CD4-positive, alpha-beta memory T cell (primary cell): ENCODE measurements at regions not wholly inside any gene's neighbourhood (a gene's known extent, or its start where the extent isn't known, plus 50 kb on each side); places are given as distances from the start of the nearest gene placed in this dataset.

Experiments
- CTCF ChIA-PET: fragments of 350-600 bp; sonication (Branson Sonifier 250); formaldehyde crosslinking; loops from one replicate; lab custom pipeline; 2021; ENCODE audit warnings: inconsistent platforms; ENCODE audit not compliant: partially characterized antibody; lab: Charles Lee
- POLR2A ChIA-PET: fragments of 350-600 bp; sonication (Branson Sonifier 250); formaldehyde crosslinking; loops from one replicate; lab custom pipeline; 2021; ENCODE audit not compliant: partially characterized antibody; lab: Charles Lee
- DNase-seq, 5 donors: peaks; one replicate each; pipeline versions ENCODE4 v3.0.0 to v3.0.0-alpha.2; 2020 to 2022; ENCODE audit warnings: mixed read lengths in 1 of 5
- H3K27ac ChIP-seq: one replicate; pipeline ENCODE4 v1.7.0; 2013; ENCODE audit warnings: low read depth, low read length
- H3K27me3 ChIP-seq: 2 replicates; pipeline ENCODE4 v1.7.0; 2013; ENCODE audit warnings: mild to moderate bottlenecking, low read length, moderate library complexity; ENCODE audit not compliant: insufficient read depth
- H3K36me3 ChIP-seq: 2 replicates; pipeline ENCODE4 v1.7.0; 2013; ENCODE audit warnings: mild to moderate bottlenecking, low read length, moderate library complexity; ENCODE audit not compliant: insufficient read depth
- H3K4me1 ChIP-seq: 2 replicates; pipeline ENCODE4 v1.7.0; 2013; ENCODE audit warnings: mild to moderate bottlenecking, low read length, moderate library complexity; ENCODE audit not compliant: insufficient read depth
- H3K4me3 ChIP-seq, 2 donors: one replicate each; pipeline ENCODE4 v1.7.0; 2013; ENCODE audit warnings: low read length in 2 of 2, mild to moderate bottlenecking in 1 of 2
- H3K9me3 ChIP-seq, 2 donors: one replicate each; pipeline ENCODE4 v1.7.0; 2013; ENCODE audit warnings: low read length in 2 of 2, control low read depth in 1 of 2; ENCODE audit not compliant: control insufficient read depth in 1 of 2
- H3K27ac Mint-ChIP-seq, 7 donors: one replicate each; pipeline ENCODE4 v1.8.0; 2020 to 2021; ENCODE audit warnings: mixed read lengths in 7 of 7, mild to moderate bottlenecking in 6 of 7, inconsistent platforms in 3 of 7, moderate library complexity in 3 of 7
- H3K27me3 Mint-ChIP-seq, 2 donors: one replicate each; pipeline ENCODE4 v1.8.0; 2020 to 2021; ENCODE audit warnings: mixed read lengths in 2 of 2
- H3K36me3 Mint-ChIP-seq, 2 donors: one replicate each; pipeline ENCODE4 v1.8.0; 2020 to 2021; ENCODE audit warnings: mixed read lengths in 2 of 2, inconsistent platforms in 1 of 2, mild to moderate bottlenecking in 1 of 2
- H3K4me1 Mint-ChIP-seq, 4 donors: one replicate each; pipeline ENCODE4 v1.8.0; 2020 to 2021; ENCODE audit warnings: mixed read lengths in 4 of 4, mild to moderate bottlenecking in 1 of 4
- H3K4me3 Mint-ChIP-seq, 8 donors: one replicate each; pipeline ENCODE4 v1.8.0; 2020 to 2021; ENCODE audit warnings: mixed read lengths in 8 of 8, mild to moderate bottlenecking in 7 of 8, moderate library complexity in 6 of 8, inconsistent platforms in 3 of 8
- H3K9me3 Mint-ChIP-seq, 8 donors: one replicate each; pipeline ENCODE4 v1.8.0; 2020 to 2021; ENCODE audit warnings: mixed read lengths in 8 of 8, mild to moderate bottlenecking in 5 of 8, inconsistent platforms in 3 of 8, moderate library complexity in 1 of 8
- intact Hi-C: fragments of 100-400 bp; cut with micrococcal nuclease; formaldehyde crosslinking; loops from one replicate; pipeline ENCODE4 v1.15.1; 2023

- H3K4me1 Mint-ChIP-seq = no peaks in the 10 kb centered on the region
- H3K27ac Mint-ChIP-seq = no peak overlapping the region
- H3K36me3 Mint-ChIP-seq = no peaks in the 10 kb centered on the region
- Histone ChIP-seq H3K4me3 (no peak overlapping the region), H3K9me3 (no peaks in the 10 kb centered on the region), H3K27me3 (no peaks in the 10 kb centered on the region), H3K36me3 (no peaks in the 10 kb centered on the region), H3K4me1 (no peaks in the 10 kb centered on the region), H3K27ac (no peak overlapping the region)
- ChIA-PET POLR2A (no interaction called here), CTCF (no interaction called here)
- intact Hi-C loops = no loop called here
- H3K27me3 Mint-ChIP-seq = peaks cover 0 to 3% of the 10 kb centered on the region in 2 donors
- no peaks in the 10 kb centered on the region for H3K9me3 Mint-ChIP-seq
- DNase-seq = no peak
- H3K4me3 Mint-ChIP-seq = no peak overlapping the region
These were observed 72.9 kb upstream of the TDRD3 start for GRCh38 chr13:60324131-60324530.

GRCh38 chr13:60326273-60326672, 70.7 kb upstream of the TDRD3 start:
- H3K36me3 Mint-ChIP-seq = no peaks in the 10 kb centered on the region
- Histone ChIP-seq H3K27me3 (no peaks in the 10 kb centered on the region), H3K27ac (no peak overlapping the region), H3K36me3 (no peaks in the 10 kb centered on the region), H3K4me1 (no peaks in the 10 kb centered on the region), H3K9me3 (no peaks in the 10 kb centered on the region), H3K4me3 (no peak overlapping the region)
- no peak overlapping the region for H3K27ac Mint-ChIP-seq
- H3K27me3 Mint-ChIP-seq = peaks cover 0 to 4% of the 10 kb centered on the region in 2 donors
- CTCF ChIA-PET = interaction anchor here (0.6 to 1.2 kb wide), 4 partner anchors 10 to 646 kb away, joined by 3 to 7 read pairs (median 3); no protein-coding TSS in a partner anchor
- no peaks in the 10 kb centered on the region for H3K9me3 Mint-ChIP-seq
- intact Hi-C loops = no loop called here
- H3K4me3 Mint-ChIP-seq = no peak overlapping the region
- POLR2A ChIA-PET = no interaction called here
- no peaks in the 10 kb centered on the region for H3K4me1 Mint-ChIP-seq
- DNase-seq = no peak

- peaks cover 0 to 2% (median 0%) of the 10 kb centered on the region in 8 donors for H3K9me3 Mint-ChIP-seq
- no peak overlapping the region for H3K4me3 Mint-ChIP-seq
- H3K27me3 Mint-ChIP-seq = peaks cover 0 to 3% of the 10 kb centered on the region in 2 donors
- H3K36me3 Mint-ChIP-seq = no peaks in the 10 kb centered on the region
- intact Hi-C loops = no loop called here
- no peak overlapping the region for H3K4me3 ChIP-seq
- no peaks in the 10 kb centered on the region for H3K9me3 ChIP-seq
- no peak overlapping the region for H3K27ac ChIP-seq
- no peak for DNase-seq
- H3K4me1 ChIP-seq = no peaks in the 10 kb centered on the region
- H3K4me1 Mint-ChIP-seq = no peaks in the 10 kb centered on the region
- no peaks in the 10 kb centered on the region for H3K27me3 ChIP-seq
- no peaks in the 10 kb centered on the region for H3K36me3 ChIP-seq
- ChIA-PET CTCF (interaction anchor here (0.9 to 2.0 kb wide), 4 partner anchors 9 to 647 kb away, joined by 3 to 8 read pairs (median 5); no protein-coding TSS in a partner anchor), POLR2A (no interaction called here)
- H3K27ac Mint-ChIP-seq = no peak overlapping the region
These were observed 69.5 kb upstream of the TDRD3 start for GRCh38 chr13:60327511-60327910.

GRCh38 chr13:60328073-60328472, 68.9 kb upstream of the TDRD3 start:
- Mint-ChIP-seq H3K36me3 (no peaks in the 10 kb centered on the region), H3K4me1 (no peaks in the 10 kb centered on the region), H3K27me3 (peaks cover 0 to 3% of the 10 kb centered on the region in 2 donors), H3K9me3 (peaks cover 0 to 2% (median 0%) of the 10 kb centered on the region in 8 donors), H3K4me3 (no peak overlapping the region), H3K27ac (no peak overlapping the region)
- H3K4me1 ChIP-seq = no peaks in the 10 kb centered on the region
- no peak overlapping the region for H3K4me3 ChIP-seq
- no peaks in the 10 kb centered on the region for H3K36me3 ChIP-seq
- ChIA-PET CTCF (interaction anchor here (0.9 to 2.0 kb wide), 2 partner anchors 23 to 648 kb away, joined by 3 to 8 read pairs; no protein-coding TSS in a partner anchor), POLR2A (no interaction called here)
- intact Hi-C loops = no loop called here
- no peaks in the 10 kb centered on the region for H3K27me3 ChIP-seq
- no peak overlapping the region for H3K27ac ChIP-seq
- DNase-seq = no peak
- H3K9me3 ChIP-seq = no peaks in the 10 kb centered on the region

GRCh38 chr13:60329221-60329923, 67.6 kb upstream of the TDRD3 start:
- intact Hi-C loops = no loop called here
- no peaks in the 10 kb centered on the region for H3K4me1 Mint-ChIP-seq

GRCh38 chr13:60331249-60332012, 65.6 kb upstream of the TDRD3 start:
- H3K9me3 Mint-ChIP-seq = peaks cover 0 to 4% (median 0%) of the 10 kb centered on the region in 8 donors
- H3K36me3 ChIP-seq = no peaks in the 10 kb centered on the region
- intact Hi-C loops = no loop called here
- no peaks in the 10 kb centered on the region for H3K4me1 ChIP-seq
- H3K27ac ChIP-seq = no peak overlapping the region
- H3K9me3 ChIP-seq = no peaks in the 10 kb centered on the region
- CTCF ChIA-PET = no interaction called here
- DNase-seq = no peak
- H3K36me3 Mint-ChIP-seq = no peaks in the 10 kb centered on the region
- no peaks in the 10 kb centered on the region for H3K27me3 ChIP-seq
- POLR2A ChIA-PET = no interaction called here
- peaks cover 0 to 3% of the 10 kb centered on the region in 2 donors for H3K27me3 Mint-ChIP-seq
- no peaks in the 10 kb centered on the region for H3K4me1 Mint-ChIP-seq
- no peak overlapping the region for H3K4me3 ChIP-seq
- H3K27ac Mint-ChIP-seq = no peak overlapping the region
- H3K4me3 Mint-ChIP-seq = no peak overlapping the region

More at GRCh38 chr13:60329221-60329923, 67.6 kb upstream of the TDRD3 start:
- H3K4me1 ChIP-seq = no peaks in the 10 kb centered on the region
- H3K27ac Mint-ChIP-seq = peak overlapping the region in 1 of 7 donors; percentile 32
- POLR2A ChIA-PET = interaction anchor here (1.1 kb wide), 1 partner anchor 17 kb away, joined by 4 read pairs; no protein-coding TSS in a partner anchor
- H3K36me3 ChIP-seq = no peaks in the 10 kb centered on the region
- H3K4me3 Mint-ChIP-seq = no peak overlapping the region
- H3K27me3 Mint-ChIP-seq = peaks cover 0 to 3% of the 10 kb centered on the region in 2 donors
- H3K27me3 ChIP-seq = no peaks in the 10 kb centered on the region
- no peaks in the 10 kb centered on the region for H3K36me3 Mint-ChIP-seq
- CTCF ChIA-PET = interaction anchor here (1.2 to 2.0 kb wide), 3 partner anchors 9 to 649 kb away, joined by 3 to 8 read pairs (median 6); no protein-coding TSS in a partner anchor
- peaks cover 0 to 4% (median 0%) of the 10 kb centered on the region in 8 donors for H3K9me3 Mint-ChIP-seq
- DNase-seq = no peak
- H3K9me3 ChIP-seq = no peaks in the 10 kb centered on the region
- no peak overlapping the region for H3K27ac ChIP-seq
- no peak overlapping the region for H3K4me3 ChIP-seq

- Histone ChIP-seq H3K4me3 (no peak overlapping the region), H3K4me1 (no peaks in the 10 kb centered on the region), H3K9me3 (no peaks in the 10 kb centered on the region), H3K27me3 (no peaks in the 10 kb centered on the region), H3K36me3 (no peaks in the 10 kb centered on the region), H3K27ac (no peak overlapping the region)
- H3K27me3 Mint-ChIP-seq = peaks cover 0 to 2% of the 10 kb centered on the region in 2 donors
- H3K4me1 Mint-ChIP-seq = no peaks in the 10 kb centered on the region
- ChIA-PET CTCF (interaction anchor here (1.0 kb wide), 1 partner anchor 10 kb away, joined by 3 read pairs; no protein-coding TSS in a partner anchor), POLR2A (no interaction called here)
- H3K36me3 Mint-ChIP-seq = no peaks in the 10 kb centered on the region
- no peak overlapping the region for H3K4me3 Mint-ChIP-seq
- intact Hi-C loops = no loop called here
- no peak overlapping the region for H3K27ac Mint-ChIP-seq
- peaks cover 0 to 4% (median 0%) of the 10 kb centered on the region in 8 donors for H3K9me3 Mint-ChIP-seq
- DNase-seq = no peak
These were observed 64.3 kb upstream of the TDRD3 start for GRCh38 chr13:60332682-60333081.
